ENCODE measurements at regions not wholly inside any gene's neighbourhood (a gene's known extent, or its start where the extent isn't known, plus 50 kb on each side); places are given as distances from the start of the nearest gene placed in this dataset.

GRCh38 chr2:128750328-128751165 is 431.9 kb upstream of the HS6ST1 start:
- H3K27me3 ChIP-seq (ENCODE audit: control insufficient read depth, extremely low read depth, insufficient read depth, low read length): peaks cover 3% of the 10 kb centered on the region
- no peaks in the 10 kb centered on the region for H3K9me3 ChIP-seq (ENCODE audit: control insufficient read depth, low read depth, low read length)
- H3K79me2 ChIP-seq (ENCODE audit: control insufficient read depth, insufficient read depth, low read length): no peaks in the 10 kb centered on the region
- peaks cover 9% of the 10 kb centered on the region for H3K4me1 ChIP-seq (ENCODE audit: control insufficient read depth, extremely low read depth, insufficient read depth, low read length)
- H3K4me2 ChIP-seq (ENCODE audit: control insufficient read depth, extremely low read depth, insufficient read depth, low read depth, low read length): no peak overlapping the region
- H3K27ac ChIP-seq (ENCODE audit: control insufficient read depth, insufficient read depth, low read length): no peak overlapping the region
- DNase-seq (ENCODE audit: low read depth, low spot score) (no peak), FAIRE-seq (no peak)
- no peak overlapping the region for H2AFZ ChIP-seq (ENCODE audit: control insufficient read depth, low read length)
- no peaks in the 10 kb centered on the region for H3K36me3 ChIP-seq (ENCODE audit: control insufficient read depth in 2 of 2, extremely low read depth in 1 of 2, insufficient read depth in 2 of 2, low read length in 2 of 2)
- H3K9ac ChIP-seq (ENCODE audit: control insufficient read depth, extremely low read depth, insufficient read depth, low read length): no peak overlapping the region
- H3K4me3 ChIP-seq (ENCODE audit: control insufficient read depth in 2 of 3, extremely low read depth in 1 of 3, insufficient read depth in 2 of 3, low read depth in 1 of 3, low read length in 3 of 3): no peak overlapping the region
- no peaks in the 10 kb centered on the region for H4K20me1 ChIP-seq (ENCODE audit: control insufficient read depth, extremely low read depth, insufficient read depth, low read length)
- TF ChIP-seq EZH2 (IDR thresholded peaks at IDR 0.05; ENCODE audit: low read length) (no peak), CTCF (optimal IDR thresholded peaks at IDR 0.05 in 1 of 3, IDR thresholded peaks at IDR 0.05 in 1 of 3, conservative IDR thresholded peaks at IDR 0.05 in 1 of 3; ENCODE audit: extremely low read depth in 1 of 3, insufficient read depth in 2 of 3, low read length in 3 of 3) (no peak)
- no peaks in the 10 kb centered on the region for H3K9me1 ChIP-seq (ENCODE audit: control insufficient read depth, extremely low read depth, insufficient read depth, low read length)
- dilution Hi-C loops (cut with MboI; ENCODE audit: extremely low pct_ligation_motif_present, low sequenced_read_pairs): no loop called here

- Histone ChIP-seq H3K4me1 (ENCODE audit: control insufficient read depth, extremely low read depth, insufficient read depth, low read length) (no peaks in the 10 kb centered on the region), H3K36me3 (ENCODE audit: control insufficient read depth in 2 of 2, extremely low read depth in 1 of 2, insufficient read depth in 2 of 2, low read length in 2 of 2) (no peaks in the 10 kb centered on the region), H3K27ac (ENCODE audit: control insufficient read depth, insufficient read depth, low read length) (no peak overlapping the region), H3K79me2 (ENCODE audit: control insufficient read depth, insufficient read depth, low read length) (no peaks in the 10 kb centered on the region), H3K9ac (ENCODE audit: control insufficient read depth, extremely low read depth, insufficient read depth, low read length) (no peak overlapping the region), H3K9me3 (ENCODE audit: control insufficient read depth, low read depth, low read length) (no peaks in the 10 kb centered on the region), H3K27me3 (ENCODE audit: control insufficient read depth, extremely low read depth, insufficient read depth, low read length) (peaks cover 3% of the 10 kb centered on the region), H3K4me3 (ENCODE audit: control insufficient read depth in 2 of 3, extremely low read depth in 1 of 3, insufficient read depth in 2 of 3, low read depth in 1 of 3, low read length in 3 of 3) (no peak overlapping the region), H2AFZ (ENCODE audit: control insufficient read depth, low read length) (no peak overlapping the region), H3K4me2 (ENCODE audit: control insufficient read depth, extremely low read depth, insufficient read depth, low read depth, low read length) (no peak overlapping the region), H3K9me1 (ENCODE audit: control insufficient read depth, extremely low read depth, insufficient read depth, low read length) (no peaks in the 10 kb centered on the region), H4K20me1 (ENCODE audit: control insufficient read depth, extremely low read depth, insufficient read depth, low read length) (no peaks in the 10 kb centered on the region)
- no peak for TF ChIP-seq EZH2 (IDR thresholded peaks at IDR 0.05; ENCODE audit: low read length)
- no peak for TF ChIP-seq CTCF (optimal IDR thresholded peaks at IDR 0.05 in 1 of 3, IDR thresholded peaks at IDR 0.05 in 1 of 3, conservative IDR thresholded peaks at IDR 0.05 in 1 of 3; ENCODE audit: extremely low read depth in 1 of 3, insufficient read depth in 2 of 3, low read length in 3 of 3)
- dilution Hi-C loops (cut with MboI; ENCODE audit: extremely low pct_ligation_motif_present, low sequenced_read_pairs): no loop called here
- FAIRE-seq (no peak), DNase-seq (ENCODE audit: low read depth, low spot score) (no peak)
These were observed 433.1 kb upstream of the HS6ST1 start for GRCh38 chr2:128751746-128752145.
